ENCODE measurements at regions not wholly inside any gene's neighbourhood (a gene's known extent, or its start where the extent isn't known, plus 50 kb on each side); places are given as distances from the start of the nearest gene placed in this dataset.

DNA sequence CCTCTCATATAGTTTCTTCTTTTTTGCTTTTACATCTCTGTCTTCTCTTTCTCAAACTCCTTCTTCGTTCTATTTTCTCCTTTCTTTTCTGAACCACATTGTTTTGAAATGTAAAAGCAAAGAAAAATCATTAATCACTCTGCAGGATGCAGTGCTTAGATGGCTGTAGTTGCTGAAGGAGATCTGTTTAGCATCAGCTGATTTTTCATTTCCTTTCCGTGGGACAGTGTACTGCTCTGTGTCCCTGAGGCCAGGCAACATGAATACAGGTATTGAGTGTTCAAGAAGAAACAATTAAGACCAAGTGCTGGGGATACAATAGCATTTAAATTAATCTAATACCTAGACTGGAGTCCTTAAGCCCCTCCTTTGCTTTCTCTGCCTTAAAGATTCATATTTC lies 257.2 kb upstream of the SPAG17 start:
- Histone ChIP-seq H3K4me3 (no peak overlapping the region), H3K27ac (ENCODE audit: low read depth in 1 of 2, low read length in 1 of 2) (no peak overlapping the region), H3K9ac (ENCODE audit: insufficient read depth in 1 of 2, low read length in 2 of 2) (no peak overlapping the region), H3K27me3 (ENCODE audit: control insufficient read depth in 3 of 3, insufficient read depth in 3 of 3, low read length in 2 of 3) (no peaks in the 10 kb centered on the region), H3K4me1 (ENCODE audit: control insufficient read depth in 5 of 5, insufficient read depth in 5 of 5, low read length in 5 of 5) (no peaks in the 10 kb centered on the region), H3K9me3 (ENCODE audit: control insufficient read depth in 4 of 4, insufficient read depth in 3 of 4, low read length in 3 of 4) (no peaks in the 10 kb centered on the region), H3K36me3 (ENCODE audit: control insufficient read depth in 4 of 4, insufficient read depth in 4 of 4, low read length in 4 of 4) (no peaks in the 10 kb centered on the region)
- DNase-seq (no peak), ATAC-seq (ENCODE audit: insufficient read depth, low FRiP score) (no peak)
- TF ChIP-seq CTCF (IDR thresholded peaks at IDR 0.05; ENCODE audit: control extremely low read depth, extremely low read depth) = no peak
- WGBS, 2 donors = 8 to 21% methylated on average over 2 of the region's 2 CpGs

- Histone ChIP-seq H3K36me3 (ENCODE audit: control insufficient read depth in 4 of 4, insufficient read depth in 4 of 4, low read length in 4 of 4) (no peaks in the 10 kb centered on the region), H3K4me3 (no peak overlapping the region), H3K4me1 (ENCODE audit: control insufficient read depth in 5 of 5, insufficient read depth in 5 of 5, low read length in 5 of 5) (no peaks in the 10 kb centered on the region), H3K27ac (ENCODE audit: low read depth in 1 of 2, low read length in 1 of 2) (no peak overlapping the region), H3K9me3 (ENCODE audit: control insufficient read depth in 4 of 4, insufficient read depth in 3 of 4, low read length in 3 of 4) (no peaks in the 10 kb centered on the region), H3K9ac (ENCODE audit: insufficient read depth in 1 of 2, low read length in 2 of 2) (no peak overlapping the region), H3K27me3 (ENCODE audit: control insufficient read depth in 3 of 3, insufficient read depth in 3 of 3, low read length in 2 of 3) (no peaks in the 10 kb centered on the region)
- ATAC-seq (ENCODE audit: insufficient read depth, low FRiP score) (no peak), DNase-seq (no peak)
- WGBS, 2 donors = 90 to 91% methylated on average over 6 of the region's 6 CpGs
- TF ChIP-seq CTCF (IDR thresholded peaks at IDR 0.05; ENCODE audit: control extremely low read depth, extremely low read depth) = no peak
Measured at GRCh38 chr1:118437664-118438063, 252.6 kb upstream of the SPAG17 start.

DNA sequence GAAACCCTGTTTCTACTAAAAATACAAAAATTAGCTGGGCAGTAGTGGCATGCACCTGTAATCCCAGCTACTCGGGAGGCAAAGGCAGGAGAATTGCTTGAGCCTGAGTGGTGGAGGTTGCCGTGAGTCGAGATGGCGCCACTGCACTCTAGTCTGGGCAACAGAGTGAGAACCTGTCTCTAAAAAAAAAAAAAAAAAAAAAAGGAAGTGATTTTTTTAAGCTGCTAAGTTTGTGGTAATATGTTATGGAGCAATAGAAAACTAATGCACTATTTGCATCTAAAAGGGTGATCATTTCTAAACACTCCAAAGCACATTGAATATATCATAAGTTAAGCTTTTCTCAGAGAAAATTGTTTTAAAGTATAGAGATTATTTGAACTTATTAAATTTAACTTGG lies 244.8 kb upstream of the SPAG17 start:
- no peak for TF ChIP-seq CTCF (IDR thresholded peaks at IDR 0.05; ENCODE audit: control extremely low read depth, extremely low read depth)
- Histone ChIP-seq H3K4me1 (ENCODE audit: control insufficient read depth in 5 of 5, insufficient read depth in 5 of 5, low read length in 5 of 5) (peaks cover 0 to 8% (median 0%) of the 10 kb centered on the region in 5 donors), H3K9ac (ENCODE audit: insufficient read depth in 1 of 2, low read length in 2 of 2) (no peak overlapping the region)

GRCh38 chr1:118421868-118422350 lies 236.9 kb upstream of the SPAG17 start:
- peaks cover 0 to 8% (median 0%) of the 10 kb centered on the region in 5 donors for H3K4me1 ChIP-seq (ENCODE audit: control insufficient read depth in 5 of 5, insufficient read depth in 5 of 5, low read length in 5 of 5)
- no peak overlapping the region for H3K9ac ChIP-seq (ENCODE audit: insufficient read depth in 1 of 2, low read length in 2 of 2)
- no peaks in the 10 kb centered on the region for H3K36me3 ChIP-seq (ENCODE audit: control insufficient read depth in 4 of 4, insufficient read depth in 4 of 4, low read length in 4 of 4)
- DNase-seq (no peak), ATAC-seq (ENCODE audit: insufficient read depth, low FRiP score) (no peak)
- H3K9me3 ChIP-seq (ENCODE audit: control insufficient read depth in 4 of 4, insufficient read depth in 3 of 4, low read length in 3 of 4) = no peaks in the 10 kb centered on the region
- no peak overlapping the region for H3K4me3 ChIP-seq
- H3K27me3 ChIP-seq (ENCODE audit: control insufficient read depth in 3 of 3, insufficient read depth in 3 of 3, low read length in 2 of 3) = no peaks in the 10 kb centered on the region
- 90 to 95% methylated on average over 4 of the region's 4 CpGs for WGBS, 2 donors
- no peak for TF ChIP-seq CTCF (IDR thresholded peaks at IDR 0.05; ENCODE audit: control extremely low read depth, extremely low read depth)
- H3K27ac ChIP-seq (ENCODE audit: low read depth in 1 of 2, low read length in 1 of 2) = no peak overlapping the region

More for the DNA sequence above, 244.8 kb upstream of the SPAG17 start:
- H3K27ac ChIP-seq (ENCODE audit: low read depth in 1 of 2, low read length in 1 of 2) = no peak overlapping the region
- whole genome bisulfite sequencing, 2 donors = 80 to 84% methylated on average over 4 of the region's 4 CpGs
- H3K36me3 ChIP-seq (ENCODE audit: control insufficient read depth in 4 of 4, insufficient read depth in 4 of 4, low read length in 4 of 4) = no peaks in the 10 kb centered on the region
- H3K9me3 ChIP-seq (ENCODE audit: control insufficient read depth in 4 of 4, insufficient read depth in 3 of 4, low read length in 3 of 4) = no peaks in the 10 kb centered on the region
- no peak overlapping the region for H3K4me3 ChIP-seq
- ATAC-seq (ENCODE audit: insufficient read depth, low FRiP score) (no peak), DNase-seq (no peak)
- H3K27me3 ChIP-seq (ENCODE audit: control insufficient read depth in 3 of 3, insufficient read depth in 3 of 3, low read length in 2 of 3) = no peaks in the 10 kb centered on the region

Measured in lung (tissue), 11 donors.